ENCODE measurements at regions not wholly inside any gene's neighbourhood (a gene's known extent, or its start where the extent isn't known, plus 50 kb on each side); places are given as distances from the start of the nearest gene placed in this dataset.

- Histone ChIP-seq H3K27me3 (ENCODE audit: control insufficient read depth in 2 of 2, insufficient read depth in 2 of 2, low read length in 2 of 2) (no peaks in the 10 kb centered on the region), H3K9ac (ENCODE audit: low read depth in 1 of 2, low read length in 2 of 2) (peak overlapping the region in 1 of 2 donors; percentile 14), H3K36me3 (ENCODE audit: control insufficient read depth in 2 of 2, insufficient read depth in 2 of 2, low read length in 2 of 2) (no peaks in the 10 kb centered on the region), H3K4me1 (ENCODE audit: control insufficient read depth in 2 of 2, insufficient read depth in 2 of 2, low read length in 2 of 2) (peaks cover 7 to 11% of the 10 kb centered on the region in 2 donors), H3K4me3 (ENCODE audit: low read length in 2 of 2) (peak overlapping the region; percentile 35 to 52), H3K9me3 (ENCODE audit: control insufficient read depth in 2 of 2, low read length in 2 of 2) (no peaks in the 10 kb centered on the region), H3K27ac (ENCODE audit: low read depth in 2 of 2, low read length in 2 of 2) (no peak overlapping the region)
Observed at GRCh38 chr4:3369781-3370674, 71.7 kb upstream of the HGFAC start.

- Histone ChIP-seq H3K4me3 (ENCODE audit: low read length in 2 of 2) (no peak overlapping the region), H3K27ac (ENCODE audit: low read depth in 2 of 2, low read length in 2 of 2) (no peak overlapping the region), H3K27me3 (ENCODE audit: control insufficient read depth in 2 of 2, insufficient read depth in 2 of 2, low read length in 2 of 2) (no peaks in the 10 kb centered on the region), H3K4me1 (ENCODE audit: control insufficient read depth in 2 of 2, insufficient read depth in 2 of 2, low read length in 2 of 2) (peaks cover 7 to 11% of the 10 kb centered on the region in 2 donors), H3K9me3 (ENCODE audit: control insufficient read depth in 2 of 2, low read length in 2 of 2) (no peaks in the 10 kb centered on the region), H3K9ac (ENCODE audit: low read depth in 1 of 2, low read length in 2 of 2) (no peak overlapping the region), H3K36me3 (ENCODE audit: control insufficient read depth in 2 of 2, insufficient read depth in 2 of 2, low read length in 2 of 2) (no peaks in the 10 kb centered on the region)
Observed at GRCh38 chr4:3371033-3372001, 70.5 kb upstream of the HGFAC start.

- Histone ChIP-seq H3K27ac (ENCODE audit: low read depth in 2 of 2, low read length in 2 of 2) (peak overlapping the region in 1 of 2 donors; percentile 32), H3K36me3 (ENCODE audit: control insufficient read depth in 2 of 2, insufficient read depth in 2 of 2, low read length in 2 of 2) (no peaks in the 10 kb centered on the region), H3K27me3 (ENCODE audit: control insufficient read depth in 2 of 2, insufficient read depth in 2 of 2, low read length in 2 of 2) (no peaks in the 10 kb centered on the region), H3K9me3 (ENCODE audit: control insufficient read depth in 2 of 2, low read length in 2 of 2) (no peaks in the 10 kb centered on the region), H3K9ac (ENCODE audit: low read depth in 1 of 2, low read length in 2 of 2) (no peak overlapping the region), H3K4me3 (ENCODE audit: low read length in 2 of 2) (no peak overlapping the region), H3K4me1 (ENCODE audit: control insufficient read depth in 2 of 2, insufficient read depth in 2 of 2, low read length in 2 of 2) (peaks cover 7 to 11% of the 10 kb centered on the region in 2 donors)
Observed at GRCh38 chr4:3372264-3372932, 69.4 kb upstream of the HGFAC start.

GRCh38 chr4:3372933-3373465 lies 68.8 kb upstream of the HGFAC start:
- Histone ChIP-seq H3K4me1 (ENCODE audit: control insufficient read depth in 2 of 2, insufficient read depth in 2 of 2, low read length in 2 of 2) (peaks cover 7 to 11% of the 10 kb centered on the region in 2 donors), H3K9me3 (ENCODE audit: control insufficient read depth in 2 of 2, low read length in 2 of 2) (no peaks in the 10 kb centered on the region), H3K36me3 (ENCODE audit: control insufficient read depth in 2 of 2, insufficient read depth in 2 of 2, low read length in 2 of 2) (no peaks in the 10 kb centered on the region), H3K27me3 (ENCODE audit: control insufficient read depth in 2 of 2, insufficient read depth in 2 of 2, low read length in 2 of 2) (no peaks in the 10 kb centered on the region), H3K4me3 (ENCODE audit: low read length in 2 of 2) (no peak overlapping the region), H3K9ac (ENCODE audit: low read depth in 1 of 2, low read length in 2 of 2) (no peak overlapping the region), H3K27ac (ENCODE audit: low read depth in 2 of 2, low read length in 2 of 2) (no peak overlapping the region)

GRCh38 chr4:3373468-3373867 lies 68.3 kb upstream of the HGFAC start:
- H3K27ac ChIP-seq (ENCODE audit: low read depth in 2 of 2, low read length in 2 of 2), result no peak overlapping the region
- H3K9ac ChIP-seq (ENCODE audit: low read depth in 1 of 2, low read length in 2 of 2), result no peak overlapping the region
- H3K4me3 ChIP-seq (ENCODE audit: low read length in 2 of 2), result no peak overlapping the region
- no peaks in the 10 kb centered on the region for H3K27me3 ChIP-seq (ENCODE audit: control insufficient read depth in 2 of 2, insufficient read depth in 2 of 2, low read length in 2 of 2)
- H3K4me1 ChIP-seq (ENCODE audit: control insufficient read depth in 2 of 2, insufficient read depth in 2 of 2, low read length in 2 of 2), result peaks cover 7 to 11% of the 10 kb centered on the region in 2 donors
- H3K9me3 ChIP-seq (ENCODE audit: control insufficient read depth in 2 of 2, low read length in 2 of 2), result no peaks in the 10 kb centered on the region
- no peaks in the 10 kb centered on the region for H3K36me3 ChIP-seq (ENCODE audit: control insufficient read depth in 2 of 2, insufficient read depth in 2 of 2, low read length in 2 of 2)

GRCh38 chr4:3374011-3374645 lies 67.6 kb upstream of the HGFAC start:
- Histone ChIP-seq H3K9ac (ENCODE audit: low read depth in 1 of 2, low read length in 2 of 2) (no peak overlapping the region), H3K9me3 (ENCODE audit: control insufficient read depth in 2 of 2, low read length in 2 of 2) (no peaks in the 10 kb centered on the region), H3K27me3 (ENCODE audit: control insufficient read depth in 2 of 2, insufficient read depth in 2 of 2, low read length in 2 of 2) (no peaks in the 10 kb centered on the region), H3K4me3 (ENCODE audit: low read length in 2 of 2) (no peak overlapping the region), H3K4me1 (ENCODE audit: control insufficient read depth in 2 of 2, insufficient read depth in 2 of 2, low read length in 2 of 2) (peaks cover 1 to 7% of the 10 kb centered on the region in 2 donors), H3K36me3 (ENCODE audit: control insufficient read depth in 2 of 2, insufficient read depth in 2 of 2, low read length in 2 of 2) (no peaks in the 10 kb centered on the region), H3K27ac (ENCODE audit: low read depth in 2 of 2, low read length in 2 of 2) (no peak overlapping the region)

- H3K36me3 ChIP-seq (ENCODE audit: control insufficient read depth in 2 of 2, insufficient read depth in 2 of 2, low read length in 2 of 2), result no peaks in the 10 kb centered on the region
- H3K9me3 ChIP-seq (ENCODE audit: control insufficient read depth in 2 of 2, low read length in 2 of 2), result no peaks in the 10 kb centered on the region
- H3K27ac ChIP-seq (ENCODE audit: low read depth in 2 of 2, low read length in 2 of 2), result no peak overlapping the region
- H3K27me3 ChIP-seq (ENCODE audit: control insufficient read depth in 2 of 2, insufficient read depth in 2 of 2, low read length in 2 of 2), result no peaks in the 10 kb centered on the region
- H3K9ac ChIP-seq (ENCODE audit: low read depth in 1 of 2, low read length in 2 of 2), result no peak overlapping the region
- no peak overlapping the region for H3K4me3 ChIP-seq (ENCODE audit: low read length in 2 of 2)
- H3K4me1 ChIP-seq (ENCODE audit: control insufficient read depth in 2 of 2, insufficient read depth in 2 of 2, low read length in 2 of 2), result peaks cover 0 to 2% of the 10 kb centered on the region in 2 donors
Observed at GRCh38 chr4:3374667-3375066, 67.1 kb upstream of the HGFAC start.

GRCh38 chr4:3375688-3376087 lies 66.1 kb upstream of the HGFAC start:
- Histone ChIP-seq H3K9me3 (ENCODE audit: control insufficient read depth in 2 of 2, low read length in 2 of 2) (peaks cover 3 to 4% of the 10 kb centered on the region in 2 donors), H3K27me3 (ENCODE audit: control insufficient read depth in 2 of 2, insufficient read depth in 2 of 2, low read length in 2 of 2) (no peaks in the 10 kb centered on the region), H3K9ac (ENCODE audit: low read depth in 1 of 2, low read length in 2 of 2) (no peak overlapping the region), H3K4me3 (ENCODE audit: low read length in 2 of 2) (no peak overlapping the region), H3K27ac (ENCODE audit: low read depth in 2 of 2, low read length in 2 of 2) (no peak overlapping the region), H3K4me1 (ENCODE audit: control insufficient read depth in 2 of 2, insufficient read depth in 2 of 2, low read length in 2 of 2) (no peaks in the 10 kb centered on the region), H3K36me3 (ENCODE audit: control insufficient read depth in 2 of 2, insufficient read depth in 2 of 2, low read length in 2 of 2) (no peaks in the 10 kb centered on the region)

GRCh38 chr4:3376266-3376665 lies 65.5 kb upstream of the HGFAC start:
- Histone ChIP-seq H3K27ac (ENCODE audit: low read depth in 2 of 2, low read length in 2 of 2) (no peak overlapping the region), H3K36me3 (ENCODE audit: control insufficient read depth in 2 of 2, insufficient read depth in 2 of 2, low read length in 2 of 2) (no peaks in the 10 kb centered on the region), H3K9me3 (ENCODE audit: control insufficient read depth in 2 of 2, low read length in 2 of 2) (peaks cover 3 to 4% of the 10 kb centered on the region in 2 donors), H3K27me3 (ENCODE audit: control insufficient read depth in 2 of 2, insufficient read depth in 2 of 2, low read length in 2 of 2) (no peaks in the 10 kb centered on the region), H3K9ac (ENCODE audit: low read depth in 1 of 2, low read length in 2 of 2) (no peak overlapping the region), H3K4me3 (ENCODE audit: low read length in 2 of 2) (no peak overlapping the region), H3K4me1 (ENCODE audit: control insufficient read depth in 2 of 2, insufficient read depth in 2 of 2, low read length in 2 of 2) (no peaks in the 10 kb centered on the region)
